H9 (cell line): ENCODE measurements at regions not wholly inside any gene's neighbourhood (a gene's known extent, or its start where the extent isn't known, plus 50 kb on each side); places are given as distances from the start of the nearest gene placed in this dataset.

ENCODE experiments used
- DNase-seq: peaks from one replicate; pipeline ENCODE4 v3.0.0-alpha.2; 2017
- H2AFZ ChIP-seq: one replicate; pipeline ENCODE4 v1.6.1; 2013; ENCODE audit warnings: mild to moderate bottlenecking, low read length, control low read depth, moderate library complexity
- H2AK5ac ChIP-seq: 2 replicates; pipeline ENCODE4 v1.6.1; 2013; ENCODE audit warnings: low read length, control low read depth, mixed read lengths; ENCODE audit not compliant: insufficient read length
- H2BK120ac ChIP-seq: one replicate; pipeline ENCODE4 v1.6.1; 2013; ENCODE audit warnings: low read depth, mild to moderate bottlenecking, low read length, control low read depth, inconsistent platforms; ENCODE audit not compliant: poor library complexity, severe bottlenecking
- H2BK12ac ChIP-seq: 2 replicates; pipeline ENCODE4 v1.6.1; 2013; ENCODE audit warnings: low read length, control low read depth, mixed read lengths, low read depth; ENCODE audit not compliant: insufficient read length
- H2BK15ac ChIP-seq: 2 replicates; pipeline ENCODE4 v1.6.1; 2013; ENCODE audit warnings: low read depth, low read length, control low read depth
- H2BK20ac ChIP-seq: one replicate; pipeline ENCODE4 v1.6.1; 2013; ENCODE audit warnings: low read depth, mild to moderate bottlenecking, low read length, control low read depth, inconsistent platforms; ENCODE audit not compliant: poor library complexity, severe bottlenecking
- H2BK5ac ChIP-seq: 2 replicates; pipeline ENCODE4 v1.6.1; 2013; ENCODE audit warnings: low read length, control low read depth, mixed read lengths; ENCODE audit not compliant: insufficient read length
- H3K14ac ChIP-seq: 2 replicates; pipeline ENCODE4 v1.6.1; 2013; ENCODE audit warnings: low read length, control low read depth; ENCODE audit not compliant: insufficient read depth
- H3K18ac ChIP-seq: 2 replicates; pipeline ENCODE4 v1.6.1; 2013; ENCODE audit warnings: low read depth, mild to moderate bottlenecking, mixed read lengths, low read length, control low read depth; ENCODE audit not compliant: insufficient read length
- H3K23ac ChIP-seq: 2 replicates; pipeline ENCODE4 v1.6.1; 2013; ENCODE audit warnings: low read length, control low read depth, mixed read lengths, low read depth; ENCODE audit not compliant: insufficient read length
- H3K23me2 ChIP-seq: 2 replicates; pipeline ENCODE4 v1.6.1; 2013; ENCODE audit warnings: low read depth, mild to moderate bottlenecking, mixed read lengths, low read length, control low read depth; ENCODE audit not compliant: insufficient read length, poor library complexity, severe bottlenecking
- H3K27ac ChIP-seq: 2 replicates; pipeline ENCODE4 v1.5.1; 2013; ENCODE audit warnings: low read length, control low read depth, mixed read lengths, low read depth; ENCODE audit not compliant: insufficient read length
- H3K27me3 ChIP-seq: 2 replicates; pipeline ENCODE4 v1.6.1; 2013; ENCODE audit warnings: low read length, control low read depth, inconsistent platforms; ENCODE audit not compliant: insufficient read depth
- H3K4ac ChIP-seq: 2 replicates; pipeline ENCODE4 v1.6.1; 2013; ENCODE audit warnings: low read depth, mild to moderate bottlenecking, control low read depth, inconsistent platforms, low read length, moderate library complexity
- H3K4me1 ChIP-seq: 2 replicates; pipeline ENCODE4 v1.6.1; 2013; ENCODE audit warnings: low read length, control low read depth, inconsistent platforms; ENCODE audit not compliant: insufficient read depth
- H3K4me2 ChIP-seq: 2 replicates; pipeline ENCODE4 v1.6.1; 2013; ENCODE audit warnings: low read length, control low read depth, mixed read lengths; ENCODE audit not compliant: insufficient read length, insufficient read depth
- H3K56ac ChIP-seq: 2 replicates; pipeline ENCODE4 v1.6.1; 2013; ENCODE audit warnings: low read depth, mild to moderate bottlenecking, mixed read lengths, low read length, control low read depth; ENCODE audit not compliant: insufficient read length
- H3K79me1 ChIP-seq: 2 replicates; pipeline ENCODE4 v1.6.1; 2013; ENCODE audit warnings: low read depth, mild to moderate bottlenecking, moderate library complexity, low read length, control low read depth, inconsistent platforms; ENCODE audit not compliant: insufficient read depth, poor library complexity, severe bottlenecking
- H3K79me2 ChIP-seq: 2 replicates; pipeline ENCODE4 v1.6.1; 2013; ENCODE audit warnings: low read length, control low read depth, inconsistent platforms; ENCODE audit not compliant: insufficient read depth
- H3K9ac ChIP-seq: 2 replicates; pipeline ENCODE4 v1.6.1; 2013; ENCODE audit warnings: low read length, control low read depth, mixed read lengths; ENCODE audit not compliant: insufficient read length; ENCODE audit errors: extremely low read depth
- H3K9me3 ChIP-seq: one replicate; pipeline ENCODE4 v1.6.1; 2013; ENCODE audit warnings: low read depth, low read length, inconsistent platforms; ENCODE audit not compliant: control insufficient read depth
- H3T11ph ChIP-seq: one replicate; pipeline ENCODE4 v1.6.1; 2013; ENCODE audit warnings: mild to moderate bottlenecking, low read length, control low read depth, inconsistent platforms
- H4K20me1 ChIP-seq: one replicate; pipeline ENCODE4 v1.6.1; 2013; ENCODE audit not compliant: control insufficient read depth, insufficient read length, insufficient read depth
- H4K5ac ChIP-seq: 2 replicates; pipeline ENCODE4 v1.6.1; 2013; ENCODE audit warnings: low read depth, mild to moderate bottlenecking, mixed read lengths, low read length, control low read depth; ENCODE audit not compliant: insufficient read length
- H4K8ac ChIP-seq: replicated peaks from 2 replicates; pipeline ENCODE4 v1.6.1; 2013; ENCODE audit warnings: low read length, control low read depth, mixed read lengths, low read depth; ENCODE audit not compliant: insufficient read length
- H4K91ac ChIP-seq: 2 replicates; pipeline ENCODE4 v1.6.1; 2013; ENCODE audit warnings: low read depth, mild to moderate bottlenecking, moderate library complexity, mixed read lengths, low read length, control low read depth; ENCODE audit not compliant: insufficient read length
- H3K27ac Mint-ChIP-seq, 3 experiments: 2 replicates in 2 of 3; 3 replicates in 1 of 3; pipeline ENCODE4 v1.8.0; 2020 to 2021; ENCODE audit warnings: mixed read lengths in 3 of 3, mild to moderate bottlenecking in 1 of 3, moderate library complexity in 1 of 3
- H3K27me3 Mint-ChIP-seq: 2 replicates; pipeline ENCODE4 v1.8.0; 2021; ENCODE audit warnings: low read depth, mild to moderate bottlenecking, moderate library complexity, mixed read lengths
- H3K36me3 Mint-ChIP-seq, 3 experiments: 2 replicates in 2 of 3; 3 replicates in 1 of 3; pipeline ENCODE4 v1.8.0; 2020 to 2021; ENCODE audit warnings: low read depth in 3 of 3, mixed read lengths in 3 of 3; ENCODE audit not compliant: insufficient read depth in 1 of 3
- H3K4me1 Mint-ChIP-seq, 2 experiments: 2 replicates each; pipeline ENCODE4 v1.8.0; 2020; ENCODE audit warnings: mixed read lengths in 2 of 2
- H3K4me3 Mint-ChIP-seq, 2 experiments: 2 replicates in 1 of 2; 3 replicates in 1 of 2; pipeline ENCODE4 v1.8.0; 2020 to 2021; ENCODE audit warnings: mild to moderate bottlenecking in 2 of 2, mixed read lengths in 2 of 2, moderate library complexity in 1 of 2
- H3K9me3 Mint-ChIP-seq, 2 experiments: 2 replicates in 1 of 2; 3 replicates in 1 of 2; pipeline ENCODE4 v1.8.0; 2020; ENCODE audit warnings: mild to moderate bottlenecking in 2 of 2, mixed read lengths in 2 of 2, moderate library complexity in 1 of 2
- WGBS: extraction: QIAGEN DNeasy Blood & Tissue Kit; methylation state at CpG from one replicate; pipeline ENCODE4 v1.1.7; 2013; ENCODE audit warnings: missing lambda C conversion rate, low lambda C conversion rate, mixed read lengths; ENCODE audit not compliant: insufficient read length; ENCODE audit errors: extremely low coverage; 5-methylcytosine and 5-hydroxymethylcytosine counted together
- TF ChIP-seq, protein P1 (sequence below): fragments of 200-600 bp; sonication (generic); conservative IDR thresholded peaks from 3 replicates; pipeline ENCODE4 v1.8.0; 2021; ENCODE audit warnings: antibody characterized with exemption, mild to moderate bottlenecking

DNA sequence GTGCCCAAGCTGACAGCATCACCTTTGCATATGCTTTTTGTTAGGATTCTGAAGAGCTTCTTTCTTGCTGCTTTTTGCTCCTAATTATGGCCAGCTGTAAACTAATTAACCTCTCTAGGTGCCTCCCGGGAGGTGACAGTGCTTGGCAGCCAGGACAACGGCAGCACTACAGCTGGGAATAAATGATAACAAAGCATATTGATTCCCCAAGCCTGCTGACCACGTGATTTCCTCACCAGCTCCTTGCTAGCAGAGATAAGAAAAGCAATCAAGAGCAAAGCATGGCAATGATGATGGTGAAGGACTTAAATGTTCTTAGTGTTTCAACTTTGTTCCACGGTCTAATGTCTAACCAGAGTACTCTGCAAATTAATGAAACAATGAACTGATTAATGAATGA is 1074.4 kb upstream of the GYPC start:
- Histone ChIP-seq H3K4ac (no peak overlapping the region), H3K56ac (no peak overlapping the region), H4K8ac (no peak overlapping the region), H2BK12ac (no peak overlapping the region), H2BK20ac (no peak overlapping the region), H3T11ph (no peak overlapping the region), H2AFZ (no peak overlapping the region), H3K4me1 (no peaks in the 10 kb centered on the region), H3K9me3 (no peaks in the 10 kb centered on the region), H3K27me3 (no peaks in the 10 kb centered on the region), H2BK120ac (no peak overlapping the region), H2BK5ac (no peak overlapping the region), H3K23ac (no peak overlapping the region), H4K91ac (no peak overlapping the region), H3K23me2 (no peaks in the 10 kb centered on the region), H3K18ac (no peak overlapping the region), H3K14ac (no peak overlapping the region), H4K20me1 (no peaks in the 10 kb centered on the region), H3K27ac (no peak overlapping the region), H3K4me2 (no peak overlapping the region), H2AK5ac (no peak overlapping the region), H2BK15ac (no peak overlapping the region), H3K79me2 (no peaks in the 10 kb centered on the region), H4K5ac (no peak overlapping the region), H3K9ac (no peak overlapping the region), H3K79me1 (no peaks in the 10 kb centered on the region)
- WGBS, result no CpG with 5 or more reads among the region's 4 CpGs
- H3K27me3 Mint-ChIP-seq, result no peaks in the 10 kb centered on the region
- no peaks in the 10 kb centered on the region for H3K4me1 Mint-ChIP-seq
- H3K36me3 Mint-ChIP-seq, result no peaks in the 10 kb centered on the region
- no peak overlapping the region for H3K27ac Mint-ChIP-seq
- no peak for DNase-seq
- H3K4me3 Mint-ChIP-seq, result no peak overlapping the region
- TF ChIP-seq, protein P1, sequence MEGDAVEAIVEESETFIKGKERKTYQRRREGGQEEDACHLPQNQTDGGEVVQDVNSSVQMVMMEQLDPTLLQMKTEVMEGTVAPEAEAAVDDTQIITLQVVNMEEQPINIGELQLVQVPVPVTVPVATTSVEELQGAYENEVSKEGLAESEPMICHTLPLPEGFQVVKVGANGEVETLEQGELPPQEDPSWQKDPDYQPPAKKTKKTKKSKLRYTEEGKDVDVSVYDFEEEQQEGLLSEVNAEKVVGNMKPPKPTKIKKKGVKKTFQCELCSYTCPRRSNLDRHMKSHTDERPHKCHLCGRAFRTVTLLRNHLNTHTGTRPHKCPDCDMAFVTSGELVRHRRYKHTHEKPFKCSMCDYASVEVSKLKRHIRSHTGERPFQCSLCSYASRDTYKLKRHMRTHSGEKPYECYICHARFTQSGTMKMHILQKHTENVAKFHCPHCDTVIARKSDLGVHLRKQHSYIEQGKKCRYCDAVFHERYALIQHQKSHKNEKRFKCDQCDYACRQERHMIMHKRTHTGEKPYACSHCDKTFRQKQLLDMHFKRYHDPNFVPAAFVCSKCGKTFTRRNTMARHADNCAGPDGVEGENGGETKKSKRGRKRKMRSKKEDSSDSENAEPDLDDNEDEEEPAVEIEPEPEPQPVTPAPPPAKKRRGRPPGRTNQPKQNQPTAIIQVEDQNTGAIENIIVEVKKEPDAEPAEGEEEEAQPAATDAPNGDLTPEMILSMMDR, result no peak
- H3K9me3 Mint-ChIP-seq, result no peaks in the 10 kb centered on the region; a peak in 1 of 5 replicates
